Astrocyte of the cerebellum (primary cell): ENCODE measurements at regions not wholly inside any gene's neighbourhood (a gene's known extent, or its start where the extent isn't known, plus 50 kb on each side); places are given as distances from the start of the nearest gene placed in this dataset.
"Not testable (repeated sequence)": the region's sequence is repeated elsewhere in the genome, so short reads cannot be mapped to it uniquely, and the experiment has no call there.

Experiments used
- DNase-seq: peaks from one replicate; pipeline ENCODE4 v3.0.0-alpha.2; 2011; ENCODE audit warnings: low read depth
- H3K4me3 ChIP-seq: 2 replicates; pipeline ENCODE4 v1.5.1; 2011; ENCODE audit warnings: mild to moderate bottlenecking, low read depth, low read length, moderate library complexity
- in situ Hi-C: cut with HindIII; loops from 2 replicates; pipeline ENCODE4 v1.10.0; 2017; ENCODE audit warnings: low sequenced_read_pairs
- TF ChIP-seq, protein P1 (sequence below): IDR thresholded peaks from 2 replicates; pipeline ENCODE4 v1.5.1; 2012; ENCODE audit warnings: low read length, low read depth, moderate library complexity, mild to moderate bottlenecking; ENCODE audit errors: missing control alignments

DNA sequence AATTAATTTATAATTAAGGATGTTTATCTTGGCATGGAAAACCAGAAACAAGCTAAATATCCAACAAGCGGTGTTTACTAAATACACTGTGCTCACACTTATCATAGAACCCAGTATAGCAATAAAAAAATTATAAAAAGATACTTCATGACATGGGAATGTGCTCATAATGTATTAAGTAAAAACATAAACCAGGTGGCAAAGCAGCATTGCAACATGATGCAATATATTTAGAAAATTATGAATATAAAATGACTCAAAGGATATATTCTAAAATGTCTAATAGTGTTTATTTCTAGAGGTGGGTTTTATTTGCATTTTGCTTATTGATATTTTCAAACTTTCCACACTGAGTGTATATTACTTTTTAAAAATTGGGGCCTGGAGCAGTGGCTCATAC lies 84.4 kb upstream of the ATL2 start:
- no peak for DNase-seq
- H3K4me3 ChIP-seq = no peak overlapping the region
- TF ChIP-seq, protein P1, sequence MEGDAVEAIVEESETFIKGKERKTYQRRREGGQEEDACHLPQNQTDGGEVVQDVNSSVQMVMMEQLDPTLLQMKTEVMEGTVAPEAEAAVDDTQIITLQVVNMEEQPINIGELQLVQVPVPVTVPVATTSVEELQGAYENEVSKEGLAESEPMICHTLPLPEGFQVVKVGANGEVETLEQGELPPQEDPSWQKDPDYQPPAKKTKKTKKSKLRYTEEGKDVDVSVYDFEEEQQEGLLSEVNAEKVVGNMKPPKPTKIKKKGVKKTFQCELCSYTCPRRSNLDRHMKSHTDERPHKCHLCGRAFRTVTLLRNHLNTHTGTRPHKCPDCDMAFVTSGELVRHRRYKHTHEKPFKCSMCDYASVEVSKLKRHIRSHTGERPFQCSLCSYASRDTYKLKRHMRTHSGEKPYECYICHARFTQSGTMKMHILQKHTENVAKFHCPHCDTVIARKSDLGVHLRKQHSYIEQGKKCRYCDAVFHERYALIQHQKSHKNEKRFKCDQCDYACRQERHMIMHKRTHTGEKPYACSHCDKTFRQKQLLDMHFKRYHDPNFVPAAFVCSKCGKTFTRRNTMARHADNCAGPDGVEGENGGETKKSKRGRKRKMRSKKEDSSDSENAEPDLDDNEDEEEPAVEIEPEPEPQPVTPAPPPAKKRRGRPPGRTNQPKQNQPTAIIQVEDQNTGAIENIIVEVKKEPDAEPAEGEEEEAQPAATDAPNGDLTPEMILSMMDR = no peak
- in situ Hi-C loops = no loop called here

DNA sequence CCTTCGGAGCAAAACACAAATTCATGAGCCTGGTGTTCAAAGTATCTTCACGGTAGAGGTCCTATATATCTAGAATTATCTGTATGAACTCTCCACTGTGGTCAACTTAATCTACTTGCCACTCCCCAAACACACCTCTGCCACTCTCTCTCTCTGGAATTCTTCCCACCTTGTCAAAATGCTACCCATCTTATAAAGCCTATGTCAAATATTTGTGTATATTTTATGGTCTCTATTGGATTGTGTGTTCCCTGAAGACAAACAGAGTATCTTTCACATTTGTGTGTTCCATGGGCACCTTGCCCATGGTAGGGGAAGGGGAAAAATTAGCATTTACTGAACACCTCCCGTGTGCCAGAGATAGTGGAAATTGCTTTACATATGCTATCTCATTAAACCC lies 83.2 kb upstream of the ATL2 start:
- H3K4me3 ChIP-seq = no peak overlapping the region
- TF ChIP-seq, protein P1 = no peak
- in situ Hi-C loops = no loop called here
- no peak for DNase-seq

DNA sequence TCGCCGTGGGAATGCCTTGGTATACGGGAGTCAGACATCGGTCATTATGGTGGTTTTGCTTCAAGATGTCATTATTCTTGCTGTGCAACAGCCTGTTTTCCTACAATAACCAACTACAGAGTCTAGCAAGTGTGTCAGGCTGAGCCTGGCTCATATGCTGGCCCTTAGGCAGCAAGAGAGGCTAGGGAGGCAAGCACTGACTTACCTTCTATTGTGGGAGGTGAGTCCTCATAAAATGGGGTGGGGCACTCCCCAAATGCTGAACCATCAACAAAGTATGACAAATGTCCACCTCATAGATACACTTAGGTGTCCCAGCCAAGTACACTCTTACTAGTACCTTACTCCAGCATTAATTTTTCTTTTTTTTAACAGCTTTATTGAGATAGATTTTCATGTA lies 77.0 kb upstream of the ATL2 start:
- no peak overlapping the region for H3K4me3 ChIP-seq
- TF ChIP-seq, protein P1 = no peak
- in situ Hi-C loops = no loop called here
- DNase-seq = no peak

DNA sequence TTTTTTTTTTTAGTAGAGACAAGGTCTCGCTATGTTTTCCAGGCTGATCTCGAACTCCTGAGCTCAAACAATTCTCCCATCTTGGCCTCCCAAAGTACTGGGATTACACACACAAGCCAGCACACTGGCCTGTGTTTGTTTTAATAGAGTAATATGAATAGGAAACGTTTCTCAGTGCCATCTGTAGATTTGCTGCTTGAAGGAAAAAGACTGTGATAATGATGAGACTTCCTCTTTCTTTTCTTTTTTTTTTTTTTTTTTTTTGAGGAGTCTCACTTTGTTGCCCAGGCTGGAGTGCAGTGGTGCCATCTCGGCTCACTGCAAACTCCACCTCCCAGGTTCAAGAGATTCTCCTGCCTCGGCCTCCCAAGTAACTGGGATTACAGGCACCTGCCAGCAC lies 74.7 kb upstream of the ATL2 start:
- DNase-seq, H3K4me3 ChIP-seq, in situ Hi-C loops: not testable (repeated sequence)

DNA sequence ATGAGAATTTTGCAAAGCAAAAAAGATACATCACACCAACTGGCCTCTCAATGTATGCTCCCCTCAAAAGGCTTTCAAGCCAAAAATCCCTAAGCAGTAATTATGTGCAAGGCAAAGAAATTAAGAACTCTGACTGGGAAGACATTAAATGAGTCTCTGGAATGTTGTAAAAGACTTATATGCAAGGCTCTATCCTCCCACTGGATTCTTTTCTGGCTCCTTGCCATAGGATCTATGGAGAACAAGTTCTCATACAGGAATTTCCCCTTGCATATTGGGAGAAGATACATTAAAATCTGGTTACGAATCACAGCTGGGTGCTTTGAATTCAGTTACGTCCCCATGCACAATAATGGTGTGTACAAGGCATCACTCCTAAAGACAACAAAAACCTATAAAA lies 73.4 kb upstream of the ATL2 start:
- no peak for DNase-seq
- TF ChIP-seq, protein P1 = no peak
- in situ Hi-C loops = no loop called here
- H3K4me3 ChIP-seq = no peak overlapping the region

DNA sequence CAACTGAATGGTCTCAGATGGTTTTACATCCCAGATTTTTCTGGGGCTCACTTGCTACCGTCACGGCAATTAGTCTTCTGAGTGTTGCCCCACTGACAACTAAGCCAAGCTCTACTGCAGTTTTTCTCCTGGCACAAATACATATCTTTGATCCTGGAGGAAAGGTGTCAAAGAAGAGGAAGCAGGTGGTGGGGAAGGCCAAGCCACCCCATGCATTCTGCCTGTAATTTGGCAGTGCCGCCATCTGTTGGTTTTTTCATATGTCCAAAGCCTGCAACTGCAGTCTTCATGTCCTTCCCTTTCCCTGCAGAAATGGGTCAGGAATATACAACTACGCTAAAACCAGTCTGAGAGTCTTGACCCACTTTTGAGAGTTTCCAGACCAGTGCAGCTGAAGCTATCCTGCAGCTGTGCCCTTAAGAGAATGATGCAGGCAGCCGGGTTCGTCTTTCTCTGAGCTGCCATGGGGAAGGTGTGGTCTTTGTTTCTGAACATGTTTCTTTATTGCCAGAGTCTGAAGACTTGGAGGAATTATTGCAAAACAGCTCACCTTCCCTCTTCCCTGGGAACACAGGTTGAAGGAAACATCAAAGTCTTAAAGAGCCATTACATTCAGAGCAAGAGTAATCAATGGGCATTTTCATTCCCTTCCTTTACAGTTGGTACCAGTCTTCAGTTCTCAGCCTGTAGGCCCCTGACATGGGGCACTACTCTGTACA lies 71.8 kb upstream of the ATL2 start:
- H3K4me3 ChIP-seq = no peak overlapping the region
- in situ Hi-C loops = no loop called here
- TF ChIP-seq, protein P1 = no peak
- DNase-seq = no peak

DNA sequence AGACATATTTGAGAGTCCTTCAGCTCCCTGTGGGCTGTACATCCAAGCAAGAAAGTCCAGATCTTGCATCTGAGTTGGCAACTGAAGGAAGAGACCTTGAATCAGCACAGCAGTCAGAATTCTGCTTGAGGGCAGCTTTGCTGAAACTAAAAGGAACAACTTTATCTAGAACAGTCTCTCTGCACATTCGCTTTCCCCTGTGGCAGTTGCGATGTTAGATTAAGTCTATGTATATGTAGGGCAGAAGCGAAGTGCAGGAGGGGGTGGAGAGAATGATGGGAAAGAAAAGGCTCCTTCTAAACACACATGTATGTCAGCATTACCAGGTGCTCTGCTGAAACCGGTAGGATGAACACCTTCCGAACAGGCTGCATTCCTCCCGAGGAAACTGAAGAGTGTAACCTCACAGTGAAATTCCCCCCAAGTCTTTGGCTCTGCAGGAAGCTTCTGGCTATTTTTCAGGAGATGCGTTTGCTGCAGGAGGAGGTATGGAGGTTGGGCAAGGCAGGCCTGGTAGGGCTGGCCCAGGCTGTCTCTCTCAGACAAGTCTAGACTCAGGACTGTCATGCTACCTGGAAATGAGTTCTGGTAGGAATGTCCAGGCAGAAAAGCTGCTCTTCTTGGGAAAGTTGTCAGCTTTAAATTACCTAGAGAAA lies 70.0 kb upstream of the ATL2 start:
- in situ Hi-C loops = no loop called here
- H3K4me3 ChIP-seq = no peak overlapping the region
- no peak for DNase-seq
- TF ChIP-seq, protein P1 = no peak
